GM23338 (cell line): ENCODE measurements at regions not wholly inside any gene's neighbourhood (a gene's known extent, or its start where the extent isn't known, plus 50 kb on each side); places are given as distances from the start of the nearest gene placed in this dataset.

Source experiments
- ATAC-seq: fragments of 200-7000 bp; cut with Tn5 transposase; 3 replicates; pipeline ENCODE4 v1.9.1; 2020
- DNase-seq: peaks from one replicate; pipeline ENCODE4 v3.0.0-alpha.2; 2015; ENCODE audit warnings: low spot score
- H2AFZ ChIP-seq: fragments of 200-600 bp; sonication (generic); 2 replicates; pipeline ENCODE4 v1.8.0; 2016; ENCODE audit warnings: antibody characterized with exemption, mild to moderate bottlenecking, moderate library complexity
- H3F3A ChIP-seq: fragments of 200-600 bp; sonication (generic); replicated peaks from 2 replicates; pipeline ENCODE4 v1.8.0; 2017; ENCODE audit warnings: antibody characterized with exemption, mixed run types, low read depth
- H3K27ac ChIP-seq: fragments of 200-600 bp; sonication (generic); 2 replicates; pipeline ENCODE4 v1.6.1; 2016; ENCODE audit warnings: low read depth
- H3K27me3 ChIP-seq: fragments of 200-600 bp; sonication (generic); 2 replicates; pipeline ENCODE4 v1.8.0; 2016; ENCODE audit warnings: mild to moderate bottlenecking, mixed run types, moderate library complexity; ENCODE audit not compliant: insufficient read depth
- H3K36me3 ChIP-seq: fragments of 200-600 bp; sonication (generic); 2 replicates; pipeline ENCODE4 v1.8.0; 2016; ENCODE audit warnings: mild to moderate bottlenecking; ENCODE audit not compliant: insufficient read depth
- H3K4me1 ChIP-seq: fragments of 200-600 bp; sonication (generic); 2 replicates; pipeline ENCODE4 v1.8.0; 2016; ENCODE audit warnings: mild to moderate bottlenecking, moderate library complexity; ENCODE audit not compliant: insufficient read depth
- H3K4me2 ChIP-seq: fragments of 200-600 bp; sonication (generic); 2 replicates; pipeline ENCODE4 v1.7.1; 2017; ENCODE audit warnings: mixed run types
- H3K4me3 ChIP-seq: fragments of 200-600 bp; sonication (generic); 2 replicates; pipeline ENCODE4 v1.6.1; 2016; ENCODE audit warnings: mixed run types
- H3K79me2 ChIP-seq: fragments of 200-600 bp; sonication (generic); replicated peaks from 2 replicates; pipeline ENCODE4 v1.8.0; 2017; ENCODE audit warnings: mild to moderate bottlenecking; ENCODE audit not compliant: insufficient read depth
- H3K9me2 ChIP-seq: fragments of 200-600 bp; sonication (generic); 2 replicates; pipeline ENCODE4 v1.8.0; 2017; ENCODE audit not compliant: insufficient read depth
- H4K20me1 ChIP-seq: fragments of 200-600 bp; sonication (generic); replicated peaks from 2 replicates; pipeline ENCODE4 v1.8.0; 2017; ENCODE audit warnings: mild to moderate bottlenecking; ENCODE audit not compliant: insufficient read depth
- H3K27ac Mint-ChIP-seq: 2 replicates; pipeline ENCODE4 v1.8.0; 2020; ENCODE audit warnings: inconsistent platforms, mild to moderate bottlenecking, moderate library complexity, mixed read lengths
- H3K27me3 Mint-ChIP-seq: 3 replicates; pipeline ENCODE4 v1.8.0; 2022; ENCODE audit warnings: low read depth, mild to moderate bottlenecking, moderate library complexity, mixed read lengths, inconsistent platforms; ENCODE audit not compliant: insufficient read depth, poor library complexity
- H3K36me3 Mint-ChIP-seq: 3 replicates; pipeline ENCODE4 v1.8.0; 2021; ENCODE audit warnings: low read depth, mild to moderate bottlenecking, inconsistent platforms, moderate library complexity, mixed read lengths
- H3K4me1 Mint-ChIP-seq: 3 replicates; pipeline ENCODE4 v1.8.0; 2020; ENCODE audit warnings: mild to moderate bottlenecking, inconsistent platforms, mixed read lengths
- H3K4me3 Mint-ChIP-seq: 3 replicates; pipeline ENCODE4 v1.8.0; 2021; ENCODE audit warnings: moderate library complexity, mild to moderate bottlenecking, inconsistent platforms, mixed read lengths
- H3K9me3 Mint-ChIP-seq: 3 replicates; pipeline ENCODE4 v1.8.0; 2020; ENCODE audit warnings: moderate library complexity, mild to moderate bottlenecking, inconsistent platforms, mixed read lengths
- CREB1 ChIP-seq: fragments of 250-450 bp; sonication (Bioruptor Pico); IDR thresholded peaks from 2 replicates; pipeline ENCODE4 v1.5.0; 2020; ENCODE audit warnings: low read depth, mild to moderate bottlenecking, moderate library complexity
- EZH2 ChIP-seq: fragments of 200-600 bp; sonication (generic); IDR thresholded peaks from one replicate; pipeline ENCODE4 v1.8.0; 2017; ENCODE audit warnings: antibody characterized with exemption, mild to moderate bottlenecking, low read depth; ENCODE audit not compliant: unreplicated experiment
- JUNB ChIP-seq: IDR thresholded peaks from one replicate; pipeline ENCODE4 v1.6.1; 2016; ENCODE audit warnings: antibody characterized with exemption; ENCODE audit not compliant: unreplicated experiment
- NANOG ChIP-seq: IDR thresholded peaks from 2 replicates; pipeline ENCODE4 v1.6.1; 2016; ENCODE audit warnings: antibody characterized with exemption, borderline replicate concordance
- POLR2AphosphoS5 ChIP-seq: IDR thresholded peaks from 2 replicates; pipeline ENCODE4 v1.6.1; 2016; ENCODE audit warnings: antibody characterized with exemption, low read depth
- STAT1 ChIP-seq: IDR thresholded peaks from one replicate; pipeline ENCODE4 v1.6.1; 2016; ENCODE audit warnings: antibody characterized with exemption; ENCODE audit not compliant: unreplicated experiment
- ZNF114 ChIP-seq: fragments of 250-450 bp; sonication (Bioruptor Pico); IDR thresholded peaks from 2 replicates; pipeline ENCODE4 v1.5.0; 2020; ENCODE audit warnings: mild to moderate bottlenecking, moderate library complexity
- ZNF331 ChIP-seq: fragments of 250-450 bp; sonication (Bioruptor Pico); IDR thresholded peaks from 2 replicates; pipeline ENCODE4 v1.5.0; 2020; ENCODE audit warnings: low read depth, mild to moderate bottlenecking, moderate library complexity
- TF ChIP-seq, protein P1 (sequence below), 2 experiments: fragments of 200-600 bp in 1 of 2; sonication (generic) in 1 of 2; conservative IDR thresholded peaks; 2 replicates each; pipeline versions ENCODE4 v1.5.1 to v1.6.1; 2016 to 2017; ENCODE audit warnings: antibody characterized with exemption in 2 of 2, low read depth in 2 of 2, mild to moderate bottlenecking in 2 of 2, moderate library complexity in 1 of 2
- TF ChIP-seq, protein P2 (sequence below): IDR thresholded peaks from 2 replicates; pipeline ENCODE4 v1.6.1; 2016; ENCODE audit warnings: antibody characterized with exemption
- TF ChIP-seq, protein P3 (sequence below): fragments of 250-450 bp; sonication (Bioruptor Pico); IDR thresholded peaks from 2 replicates; pipeline ENCODE4 v1.5.0; 2020; ENCODE audit warnings: mild to moderate bottlenecking, moderate library complexity

DNA sequence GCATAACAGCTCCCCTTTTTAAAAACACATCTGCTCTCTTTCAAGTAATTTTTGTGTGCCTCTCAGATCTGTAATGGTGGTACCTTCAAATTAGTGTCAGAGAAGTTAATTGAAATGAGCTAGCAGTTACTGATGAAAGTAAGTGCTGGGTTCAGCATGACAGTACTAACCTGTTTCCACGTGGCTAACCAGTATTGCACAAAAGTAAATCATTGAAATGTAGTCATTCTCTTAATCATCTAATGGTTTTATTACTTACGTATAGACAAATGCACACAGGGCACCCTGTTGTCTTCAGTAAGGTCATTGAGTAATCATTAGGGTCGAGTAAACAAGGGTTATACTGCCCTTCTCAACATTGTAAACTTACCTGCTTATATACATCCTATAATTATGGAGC, 157.8 kb upstream of the PRR16 start (continued):
- TF ChIP-seq ZNF114 (no peak), NANOG (no peak), STAT1 (no peak), JUNB (no peak)
- TF ChIP-seq, protein P1, sequence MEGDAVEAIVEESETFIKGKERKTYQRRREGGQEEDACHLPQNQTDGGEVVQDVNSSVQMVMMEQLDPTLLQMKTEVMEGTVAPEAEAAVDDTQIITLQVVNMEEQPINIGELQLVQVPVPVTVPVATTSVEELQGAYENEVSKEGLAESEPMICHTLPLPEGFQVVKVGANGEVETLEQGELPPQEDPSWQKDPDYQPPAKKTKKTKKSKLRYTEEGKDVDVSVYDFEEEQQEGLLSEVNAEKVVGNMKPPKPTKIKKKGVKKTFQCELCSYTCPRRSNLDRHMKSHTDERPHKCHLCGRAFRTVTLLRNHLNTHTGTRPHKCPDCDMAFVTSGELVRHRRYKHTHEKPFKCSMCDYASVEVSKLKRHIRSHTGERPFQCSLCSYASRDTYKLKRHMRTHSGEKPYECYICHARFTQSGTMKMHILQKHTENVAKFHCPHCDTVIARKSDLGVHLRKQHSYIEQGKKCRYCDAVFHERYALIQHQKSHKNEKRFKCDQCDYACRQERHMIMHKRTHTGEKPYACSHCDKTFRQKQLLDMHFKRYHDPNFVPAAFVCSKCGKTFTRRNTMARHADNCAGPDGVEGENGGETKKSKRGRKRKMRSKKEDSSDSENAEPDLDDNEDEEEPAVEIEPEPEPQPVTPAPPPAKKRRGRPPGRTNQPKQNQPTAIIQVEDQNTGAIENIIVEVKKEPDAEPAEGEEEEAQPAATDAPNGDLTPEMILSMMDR (conservative IDR thresholded peaks at IDR 0.05; ENCODE audit: low read depth in 2 of 2), result no peak
- TF ChIP-seq, protein P2, sequence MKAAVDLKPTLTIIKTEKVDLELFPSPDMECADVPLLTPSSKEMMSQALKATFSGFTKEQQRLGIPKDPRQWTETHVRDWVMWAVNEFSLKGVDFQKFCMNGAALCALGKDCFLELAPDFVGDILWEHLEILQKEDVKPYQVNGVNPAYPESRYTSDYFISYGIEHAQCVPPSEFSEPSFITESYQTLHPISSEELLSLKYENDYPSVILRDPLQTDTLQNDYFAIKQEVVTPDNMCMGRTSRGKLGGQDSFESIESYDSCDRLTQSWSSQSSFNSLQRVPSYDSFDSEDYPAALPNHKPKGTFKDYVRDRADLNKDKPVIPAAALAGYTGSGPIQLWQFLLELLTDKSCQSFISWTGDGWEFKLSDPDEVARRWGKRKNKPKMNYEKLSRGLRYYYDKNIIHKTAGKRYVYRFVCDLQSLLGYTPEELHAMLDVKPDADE, result no peak

DNA sequence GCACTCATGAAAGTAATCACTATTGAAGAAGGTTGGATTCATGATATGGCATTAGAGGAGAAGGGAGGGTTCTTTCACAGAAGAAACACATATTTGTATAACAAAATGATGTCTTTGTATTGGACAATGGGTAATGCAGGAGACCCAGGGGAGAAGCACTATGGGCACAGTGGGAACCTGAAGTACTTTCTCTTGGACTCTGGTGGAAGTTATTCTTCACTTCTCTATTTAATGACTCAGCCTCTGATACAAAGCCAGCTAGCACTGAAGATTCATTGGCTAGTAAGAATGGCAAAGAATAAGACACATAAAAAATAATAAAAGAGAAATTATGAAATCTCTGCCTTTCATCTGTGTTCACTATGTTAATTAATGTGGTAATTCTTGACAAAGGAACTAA, 149.9 kb upstream of the PRR16 start:
- Histone ChIP-seq H3K4me1 (no peaks in the 10 kb centered on the region), H3K79me2 (no peaks in the 10 kb centered on the region), H3K4me2 (no peak overlapping the region), H3K36me3 (no peaks in the 10 kb centered on the region), H4K20me1 (no peaks in the 10 kb centered on the region), H3K27me3 (no peaks in the 10 kb centered on the region), H2AFZ (no peak overlapping the region), H3K4me3 (no peak overlapping the region), H3K9me2 (no peaks in the 10 kb centered on the region), H3K27ac (no peak overlapping the region), H3F3A (no peaks in the 10 kb centered on the region)
- ATAC-seq (no peak), DNase-seq (no peak)
- Mint-ChIP-seq H3K27ac (no peak overlapping the region), H3K36me3 (peaks cover 8% of the 10 kb centered on the region), H3K4me1 (peaks cover 8% of the 10 kb centered on the region; the same call in 1 of the 3 replicates), H3K4me3 (no peak overlapping the region), H3K27me3 (peaks cover 1% of the 10 kb centered on the region), H3K9me3 (peaks cover 12% of the 10 kb centered on the region; the same call in 2 of the 3 replicates)
- TF ChIP-seq EZH2 (no peak), JUNB (no peak), CREB1 (CRISPR knock-in tag) (no peak), ZNF331 (no peak), ZNF114 (no peak), POLR2AphosphoS5 (no peak), NANOG (no peak)
- TF ChIP-seq, protein P3, sequence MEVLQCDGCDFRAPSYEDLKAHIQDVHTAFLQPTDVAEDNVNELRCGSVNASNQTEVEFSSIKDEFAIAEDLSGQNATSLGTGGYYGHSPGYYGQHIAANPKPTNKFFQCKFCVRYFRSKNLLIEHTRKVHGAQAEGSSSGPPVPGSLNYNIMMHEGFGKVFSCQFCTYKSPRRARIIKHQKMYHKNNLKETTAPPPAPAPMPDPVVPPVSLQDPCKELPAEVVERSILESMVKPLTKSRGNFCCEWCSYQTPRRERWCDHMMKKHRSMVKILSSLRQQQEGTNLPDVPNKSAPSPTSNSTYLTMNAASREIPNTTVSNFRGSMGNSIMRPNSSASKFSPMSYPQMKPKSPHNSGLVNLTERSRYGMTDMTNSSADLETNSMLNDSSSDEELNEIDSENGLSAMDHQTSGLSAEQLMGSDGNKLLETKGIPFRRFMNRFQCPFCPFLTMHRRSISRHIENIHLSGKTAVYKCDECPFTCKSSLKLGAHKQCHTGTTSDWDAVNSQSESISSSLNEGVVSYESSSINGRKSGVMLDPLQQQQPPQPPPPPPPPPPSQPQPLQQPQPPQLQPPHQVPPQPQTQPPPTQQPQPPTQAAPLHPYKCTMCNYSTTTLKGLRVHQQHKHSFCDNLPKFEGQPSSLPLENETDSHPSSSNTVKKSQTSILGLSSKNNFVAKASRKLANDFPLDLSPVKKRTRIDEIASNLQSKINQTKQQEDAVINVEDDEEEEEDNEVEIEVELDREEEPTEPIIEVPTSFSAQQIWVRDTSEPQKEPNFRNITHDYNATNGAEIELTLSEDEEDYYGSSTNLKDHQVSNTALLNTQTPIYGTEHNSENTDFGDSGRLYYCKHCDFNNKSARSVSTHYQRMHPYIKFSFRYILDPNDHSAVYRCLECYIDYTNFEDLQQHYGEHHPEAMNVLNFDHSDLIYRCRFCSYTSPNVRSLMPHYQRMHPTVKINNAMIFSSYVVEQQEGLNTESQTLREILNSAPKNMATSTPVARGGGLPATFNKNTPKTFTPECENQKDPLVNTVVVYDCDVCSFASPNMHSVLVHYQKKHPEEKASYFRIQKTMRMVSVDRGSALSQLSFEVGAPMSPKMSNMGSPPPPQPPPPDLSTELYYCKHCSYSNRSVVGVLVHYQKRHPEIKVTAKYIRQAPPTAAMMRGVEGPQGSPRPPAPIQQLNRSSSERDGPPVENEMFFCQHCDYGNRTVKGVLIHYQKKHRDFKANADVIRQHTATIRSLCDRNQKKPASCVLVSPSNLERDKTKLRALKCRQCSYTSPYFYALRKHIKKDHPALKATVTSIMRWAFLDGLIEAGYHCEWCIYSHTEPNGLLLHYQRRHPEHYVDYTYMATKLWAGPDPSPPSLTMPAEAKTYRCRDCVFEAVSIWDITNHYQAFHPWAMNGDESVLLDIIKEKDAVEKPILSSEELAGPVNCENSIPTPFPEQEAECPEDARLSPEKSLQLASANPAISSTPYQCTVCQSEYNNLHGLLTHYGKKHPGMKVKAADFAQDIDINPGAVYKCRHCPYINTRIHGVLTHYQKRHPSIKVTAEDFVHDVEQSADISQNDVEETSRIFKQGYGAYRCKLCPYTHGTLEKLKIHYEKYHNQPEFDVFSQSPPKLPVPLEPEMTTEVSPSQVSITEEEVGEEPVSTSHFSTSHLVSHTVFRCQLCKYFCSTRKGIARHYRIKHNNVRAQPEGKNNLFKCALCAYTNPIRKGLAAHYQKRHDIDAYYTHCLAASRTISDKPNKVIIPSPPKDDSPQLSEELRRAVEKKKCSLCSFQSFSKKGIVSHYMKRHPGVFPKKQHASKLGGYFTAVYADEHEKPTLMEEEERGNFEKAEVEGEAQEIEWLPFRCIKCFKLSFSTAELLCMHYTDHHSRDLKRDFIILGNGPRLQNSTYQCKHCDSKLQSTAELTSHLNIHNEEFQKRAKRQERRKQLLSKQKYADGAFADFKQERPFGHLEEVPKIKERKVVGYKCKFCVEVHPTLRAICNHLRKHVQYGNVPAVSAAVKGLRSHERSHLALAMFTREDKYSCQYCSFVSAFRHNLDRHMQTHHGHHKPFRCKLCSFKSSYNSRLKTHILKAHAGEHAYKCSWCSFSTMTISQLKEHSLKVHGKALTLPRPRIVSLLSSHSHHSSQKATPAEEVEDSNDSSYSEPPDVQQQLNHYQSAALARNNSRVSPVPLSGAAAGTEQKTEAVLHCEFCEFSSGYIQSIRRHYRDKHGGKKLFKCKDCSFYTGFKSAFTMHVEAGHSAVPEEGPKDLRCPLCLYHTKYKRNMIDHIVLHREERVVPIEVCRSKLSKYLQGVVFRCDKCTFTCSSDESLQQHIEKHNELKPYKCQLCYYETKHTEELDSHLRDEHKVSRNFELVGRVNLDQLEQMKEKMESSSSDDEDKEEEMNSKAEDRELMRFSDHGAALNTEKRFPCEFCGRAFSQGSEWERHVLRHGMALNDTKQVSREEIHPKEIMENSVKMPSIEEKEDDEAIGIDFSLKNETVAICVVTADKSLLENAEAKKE (CRISPR knock-in tag), result no peak
- TF ChIP-seq, protein P1 (conservative IDR thresholded peaks at IDR 0.05; ENCODE audit: low read depth in 2 of 2), result no peak
- TF ChIP-seq, protein P2, result no peak
